ENCODE measurements at regions not wholly inside any gene's neighbourhood (a gene's known extent, or its start where the extent isn't known, plus 50 kb on each side); places are given as distances from the start of the nearest gene placed in this dataset.

DNA sequence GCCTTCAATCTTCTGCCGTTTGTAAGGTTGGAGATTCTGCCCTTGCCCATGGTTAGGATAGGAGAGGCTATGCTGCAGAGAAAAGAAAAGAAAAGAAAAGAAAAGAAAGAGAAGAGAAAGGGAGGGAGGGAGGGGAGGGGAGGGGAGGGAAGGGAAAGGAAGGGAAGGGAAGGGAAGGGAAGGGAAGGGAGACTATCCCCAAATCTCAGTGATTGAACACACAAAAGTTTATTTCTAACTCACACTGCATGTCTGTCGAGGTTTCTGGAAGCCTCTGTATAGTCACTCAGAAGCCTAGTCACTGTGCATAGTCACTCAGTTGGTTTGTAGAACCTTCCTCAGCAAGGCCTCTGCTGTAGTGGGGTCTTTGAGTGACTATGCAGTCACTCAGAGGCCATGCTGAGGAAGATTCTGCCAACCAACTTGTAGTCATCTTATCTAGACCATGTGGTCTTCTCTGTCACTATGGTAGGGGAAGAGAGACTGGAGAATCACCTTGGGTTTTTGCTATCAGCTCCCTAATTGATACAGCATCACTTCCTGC, 52.3 kb upstream of the ABCC9 start (continued):
- TF ChIP-seq ZBTB4 (CRISPR knock-in tag; IDR thresholded peaks at IDR 0.05) (no peak), YY1 (IDR thresholded peaks at IDR 0.05; ENCODE audit: low read depth, low read length) (no peak), MTA2 (IDR thresholded peaks at IDR 0.05; ENCODE audit: low read depth) (no peak), BHLHE40 (IDR thresholded peaks at IDR 0.05; ENCODE audit: borderline replicate concordance in 1 of 2, low read depth in 2 of 2, low read length in 1 of 2) (no peak), ZNF217 (IDR thresholded peaks at IDR 0.05) (no peak), MTA3 (IDR thresholded peaks at IDR 0.05; ENCODE audit: borderline replicate concordance, low read length) (no peak)
- TF ChIP-seq, protein P1, sequence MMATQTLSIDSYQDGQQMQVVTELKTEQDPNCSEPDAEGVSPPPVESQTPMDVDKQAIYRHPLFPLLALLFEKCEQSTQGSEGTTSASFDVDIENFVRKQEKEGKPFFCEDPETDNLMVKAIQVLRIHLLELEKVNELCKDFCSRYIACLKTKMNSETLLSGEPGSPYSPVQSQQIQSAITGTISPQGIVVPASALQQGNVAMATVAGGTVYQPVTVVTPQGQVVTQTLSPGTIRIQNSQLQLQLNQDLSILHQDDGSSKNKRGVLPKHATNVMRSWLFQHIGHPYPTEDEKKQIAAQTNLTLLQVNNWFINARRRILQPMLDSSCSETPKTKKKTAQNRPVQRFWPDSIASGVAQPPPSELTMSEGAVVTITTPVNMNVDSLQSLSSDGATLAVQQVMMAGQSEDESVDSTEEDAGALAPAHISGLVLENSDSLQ (IDR thresholded peaks at IDR 0.05) = no peak

DNA sequence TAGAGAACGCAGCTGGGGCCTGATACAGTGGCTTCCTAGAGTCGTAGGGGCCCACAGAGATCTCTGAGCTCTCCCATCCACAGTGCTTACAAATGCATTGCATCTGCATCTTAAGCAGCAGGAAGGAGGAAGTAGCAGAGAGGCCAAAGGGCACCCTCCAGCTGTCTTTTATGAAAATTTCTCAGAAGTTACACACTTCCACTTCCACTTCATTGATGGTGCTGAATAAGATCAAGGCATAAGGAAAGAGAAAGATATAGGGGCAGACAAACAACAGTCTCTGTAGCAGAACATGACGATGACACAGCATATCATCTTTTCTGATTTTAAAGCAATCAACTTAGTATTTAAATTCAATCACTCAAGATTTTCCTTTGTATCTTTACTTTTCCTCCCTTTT, 51.6 kb upstream of the ABCC9 start:
- no peaks in the 10 kb centered on the region for H3K36me3 ChIP-seq (ENCODE audit: control insufficient read depth in 2 of 2, insufficient read depth in 2 of 2, low read length in 1 of 2)
- ChIA-PET POLR2A (no interaction called here), RAD21 (ENCODE audit: unreplicated experiment) (interaction anchor here (1.0 kb wide), 1 partner anchor 295 kb away, joined by 3 read pairs; no protein-coding TSS in a partner anchor), CTCF (no interaction called here), SMC1A (ENCODE audit: uncharacterized antibody, unreplicated experiment) (no interaction called here)
- H3K27me3 ChIP-seq (replicated peaks in 1 of 2; ENCODE audit: control insufficient read depth in 2 of 2, insufficient read depth in 2 of 2, low read length in 1 of 2) = no peaks in the 10 kb centered on the region
- intact Hi-C loops (cut with micrococcal nuclease; ENCODE audit: unreplicated experiment) (no loop called here), in situ Hi-C loops (cut with MboI) (loop anchor here (10.0 kb wide), 1 partner anchor 288 kb away; no protein-coding TSS in a partner anchor)
- FAIRE-seq (no peak), DNase-seq (ENCODE audit: low read depth, low spot score) (no peak), ATAC-seq (peak; percentile 68)
- H2AFZ ChIP-seq (ENCODE audit: control insufficient read depth, low read depth, low read length) = no peak overlapping the region
- H3K9me3 ChIP-seq (replicated peaks; ENCODE audit: control insufficient read depth, insufficient read depth, low read length) = no peaks in the 10 kb centered on the region
- no peak overlapping the region for H3K4me2 ChIP-seq (ENCODE audit: control insufficient read depth, insufficient read depth)
- no TSS peak for BruUV-seq (replicated peaks)
- H3K27ac ChIP-seq (ENCODE audit: control insufficient read depth, insufficient read depth) = no peak overlapping the region
- H4K20me1 ChIP-seq (ENCODE audit: control insufficient read depth, insufficient read depth) = no peaks in the 10 kb centered on the region
- no peaks in the 10 kb centered on the region for H3K79me2 ChIP-seq (ENCODE audit: control insufficient read depth, insufficient read depth, low read length)
- 37% methylated on average over 3 of the region's 3 CpGs for WGBS (ENCODE audit: insufficient coverage, insufficient replicate concordance, low lambda C conversion rate, missing lambda C conversion rate)
- H3K9ac ChIP-seq (ENCODE audit: control insufficient read depth, insufficient read depth, low read length) = no peak overlapping the region
- no peak overlapping the region for H3K4me3 ChIP-seq
- no peak for TF ChIP-seq ZZZ3 (IDR thresholded peaks at IDR 0.05; ENCODE audit: control insufficient read depth, insufficient read length, low read depth)
- TF ChIP-seq NR2C1 (IDR thresholded peaks at IDR 0.05) = peak; percentile 68
- TF ChIP-seq, protein P2, sequence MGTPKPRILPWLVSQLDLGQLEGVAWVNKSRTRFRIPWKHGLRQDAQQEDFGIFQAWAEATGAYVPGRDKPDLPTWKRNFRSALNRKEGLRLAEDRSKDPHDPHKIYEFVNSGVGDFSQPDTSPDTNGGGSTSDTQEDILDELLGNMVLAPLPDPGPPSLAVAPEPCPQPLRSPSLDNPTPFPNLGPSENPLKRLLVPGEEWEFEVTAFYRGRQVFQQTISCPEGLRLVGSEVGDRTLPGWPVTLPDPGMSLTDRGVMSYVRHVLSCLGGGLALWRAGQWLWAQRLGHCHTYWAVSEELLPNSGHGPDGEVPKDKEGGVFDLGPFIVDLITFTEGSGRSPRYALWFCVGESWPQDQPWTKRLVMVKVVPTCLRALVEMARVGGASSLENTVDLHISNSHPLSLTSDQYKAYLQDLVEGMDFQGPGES (IDR thresholded peaks at IDR 0.05) = no peak
- peak; percentile 82 for TF ChIP-seq NR2F1 (conservative IDR thresholded peaks at IDR 0.05)
- no peaks in the 10 kb centered on the region for H3K4me1 ChIP-seq (ENCODE audit: control insufficient read depth, insufficient read depth, low read length)

All from GM12878 (cell line).